HCT116 (cell line): ENCODE measurements at regions not wholly inside any gene's neighbourhood (a gene's known extent, or its start where the extent isn't known, plus 50 kb on each side); places are given as distances from the start of the nearest gene placed in this dataset.

ENCODE experiments used
- ATAC-seq: fragments of 200-7000 bp; cut with Tn5 transposase; 2 replicates; pipeline ENCODE4 v1.9.1; 2020; ENCODE audit warnings: mild to moderate bottlenecking, moderate library complexity
- BruUV-seq: library from RNA; stranded (reverse); fragments of 400-500 nt; replicated peaks from 2 replicates; lab custom pipeline; 2021; lab: Mats Ljungman, UMichigan
- CTCF ChIA-PET: fragments of 300-600 bp; sonication (Branson Sonifier 250); formaldehyde crosslinking; loops from one replicate; lab custom pipeline; 2021; ENCODE audit warnings: antibody characterized with exemption; lab: Charles Lee
- POLR2A ChIA-PET: fragments of 300-600, 350-600 bp; sonication (Branson Sonifier 250); formaldehyde crosslinking; loops from one replicate; lab custom pipeline; 2021; ENCODE audit warnings: antibody characterized with exemption; lab: Charles Lee
- RAD21 ChIA-PET, 2 experiments: fragments of 300-600 bp; sonication (Branson Sonifier 250); formaldehyde crosslinking; loops; one replicate each; lab custom pipeline; 2023; ENCODE audit warnings: low total read pairs in 2 of 2; ENCODE audit not compliant: uncharacterized antibody in 2 of 2, unreplicated experiment in 2 of 2, low non-redundant PET in 1 of 2; lab: Charles Lee
- DNase-seq: peaks from one replicate; pipeline ENCODE4 v3.0.0-alpha.2; 2010; ENCODE audit warnings: low read depth, low spot score
- H2AFZ ChIP-seq: fragments of 200-600 bp; shearing (Covaris generic), sonication (generic); 2 replicates; pipeline ENCODE4 v1.6.1; 2017; ENCODE audit warnings: low read depth, mixed run types, mixed read lengths, antibody characterized with exemption, low read length; ENCODE audit not compliant: poor library complexity, severe bottlenecking
- H3K27ac ChIP-seq: 2 replicates; pipeline ENCODE4 v1.5.1; 2012; ENCODE audit warnings: low read depth, low read length
- H3K27me3 ChIP-seq: fragments of 200-600 bp; sonication (generic); 2 replicates; pipeline ENCODE4 v1.6.1; 2016; ENCODE audit warnings: mixed run types, low read length, mixed read lengths; ENCODE audit not compliant: insufficient read depth
- H3K36me3 ChIP-seq, 2 experiments: fragments of 200-500 bp in 1 of 2; fragments of 200-600 bp in 1 of 2; sonication (Bioruptor generic) in 1 of 2; sonication (generic) in 1 of 2; 2 replicates each; pipeline versions ENCODE4 v1.5.1 to v1.6.1; 2014 to 2016; ENCODE audit warnings: low read length in 2 of 2, inconsistent platforms in 1 of 2, mixed read lengths in 1 of 2, mixed run types in 1 of 2; ENCODE audit not compliant: insufficient read depth in 2 of 2, control insufficient read depth in 1 of 2
- H3K4me1 ChIP-seq, 2 experiments: fragments of 200-600 bp in 1 of 2; sonication (generic) in 1 of 2; 2 replicates each; pipeline versions ENCODE4 v1.5.1 to v1.6.1; 2012 to 2017; ENCODE audit warnings: low read length in 2 of 2, inconsistent platforms in 1 of 2, mild to moderate bottlenecking in 1 of 2, mixed read lengths in 1 of 2, mixed run types in 1 of 2, moderate library complexity in 1 of 2; ENCODE audit not compliant: insufficient read depth in 2 of 2, control insufficient read depth in 1 of 2
- H3K4me2 ChIP-seq: fragments of 200-600 bp; sonication (generic); 2 replicates; pipeline ENCODE4 v1.6.1; 2017; ENCODE audit warnings: mixed run types, low read length, mixed read lengths
- H3K4me3 ChIP-seq, 2 experiments: fragments of 200-600 bp in 1 of 2; sonication (generic) in 1 of 2; replicated peaks in 1 of 2; 2 replicates each; pipeline ENCODE4 v1.5.1; 2011 to 2016; ENCODE audit warnings: low read length in 2 of 2, control low read depth in 1 of 2, low read depth in 1 of 2, mild to moderate bottlenecking in 1 of 2, mixed read lengths in 1 of 2, mixed run types in 1 of 2
- H3K79me2 ChIP-seq: fragments of 200-600 bp; sonication (generic); 2 replicates; pipeline ENCODE4 v1.6.1; 2017; ENCODE audit warnings: mild to moderate bottlenecking, mixed run types, low read length, moderate library complexity, mixed read lengths; ENCODE audit not compliant: insufficient read depth
- H3K9ac ChIP-seq: fragments of 200-600 bp; sonication (generic); 2 replicates; pipeline ENCODE4 v1.6.1; 2016; ENCODE audit warnings: low read length, mixed read lengths
- H3K9me2 ChIP-seq: fragments of 200-600 bp; sonication (generic), shearing (Covaris generic); 2 replicates; pipeline ENCODE4 v1.6.1; 2017; ENCODE audit warnings: mixed run types, mild to moderate bottlenecking, moderate library complexity; ENCODE audit not compliant: insufficient read depth
- H3K9me3 ChIP-seq, 2 experiments: fragments of 200-500 bp in 1 of 2; fragments of 200-600 bp in 1 of 2; sonication (Bioruptor generic) in 1 of 2; sonication (generic) in 1 of 2; 2 replicates each; pipeline ENCODE4 v1.6.1; 2014 to 2017; ENCODE audit warnings: low read length in 2 of 2, mixed read lengths in 2 of 2, inconsistent platforms in 1 of 2, low read depth in 1 of 2, mild to moderate bottlenecking in 1 of 2, mixed run types in 1 of 2, moderate library complexity in 1 of 2; ENCODE audit not compliant: control insufficient read depth in 1 of 2, insufficient read depth in 1 of 2
- H4K20me1 ChIP-seq: fragments of 200-600 bp; sonication (generic), shearing (Covaris generic); 2 replicates; pipeline ENCODE4 v1.6.1; 2017; ENCODE audit warnings: mixed run types, mild to moderate bottlenecking, moderate library complexity; ENCODE audit not compliant: insufficient read depth
- CBX3 ChIP-seq: IDR thresholded peaks from 2 replicates; pipeline ENCODE4 v1.6.1; 2012; ENCODE audit warnings: low read depth
- CEBPB ChIP-seq: IDR thresholded peaks from 2 replicates; pipeline ENCODE4 v1.6.1; 2012; ENCODE audit warnings: low read depth
- EGR1 ChIP-seq: IDR thresholded peaks from 2 replicates; pipeline ENCODE4 v1.6.1; 2012; ENCODE audit warnings: low read depth
- POLR2A ChIP-seq: IDR thresholded peaks from 2 replicates; pipeline ENCODE4 v1.7.0; 2011; ENCODE audit warnings: borderline replicate concordance; ENCODE audit not compliant: insufficient read depth, insufficient read length; ENCODE audit errors: extremely low read depth
- SIN3A ChIP-seq: IDR thresholded peaks from 2 replicates; pipeline ENCODE4 v1.6.1; 2012; ENCODE audit warnings: low read depth
- intact Hi-C: fragments of 100-400 bp; cut with micrococcal nuclease; formaldehyde crosslinking; loops from 2 replicates; pipeline ENCODE4 v1.10.0; 2022
- TF ChIP-seq, protein P1 (sequence below), 3 experiments: fragments of 200-600 bp in 1 of 3; sonication (generic) in 1 of 3; IDR thresholded peaks in 2 of 3; conservative IDR thresholded peaks in 1 of 3; 2 replicates each; pipeline ENCODE4 v1.5.1; 2012 to 2017; ENCODE audit warnings: low read depth in 2 of 3, low read length in 2 of 3, antibody characterized with exemption in 1 of 3, borderline replicate concordance in 1 of 3, control low read depth in 1 of 3, mild to moderate bottlenecking in 1 of 3, mixed read lengths in 1 of 3, mixed run types in 1 of 3, moderate library complexity in 1 of 3; ENCODE audit not compliant: insufficient read depth in 1 of 3

DNA sequence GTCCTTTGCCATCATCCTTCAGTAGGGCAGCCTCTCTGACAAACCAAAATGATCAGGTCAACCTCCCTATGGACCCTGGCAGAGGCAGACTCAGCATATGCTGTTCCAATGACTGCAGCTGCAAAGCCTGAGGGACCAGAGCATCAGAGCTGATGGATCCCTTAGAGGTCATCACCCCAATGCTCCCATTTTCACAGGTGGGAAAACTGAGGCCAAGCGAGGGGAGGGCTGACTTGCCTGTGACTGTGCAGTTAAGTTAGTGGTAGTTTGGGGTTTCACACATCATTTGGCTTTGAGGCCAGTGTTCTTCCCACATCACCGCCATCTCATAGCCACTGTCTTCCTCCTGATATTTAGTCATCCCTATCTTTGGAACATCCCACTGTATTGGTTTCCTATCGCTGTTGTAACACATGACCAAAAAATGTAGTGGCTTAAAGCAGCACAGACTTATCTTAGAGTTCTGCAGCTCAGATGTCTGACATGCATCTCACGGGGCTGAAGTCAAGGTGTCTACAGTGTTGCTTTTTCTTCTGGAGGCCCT, 69.3 kb upstream of the PDZD8 start (continued):
- TF ChIP-seq, protein P1, sequence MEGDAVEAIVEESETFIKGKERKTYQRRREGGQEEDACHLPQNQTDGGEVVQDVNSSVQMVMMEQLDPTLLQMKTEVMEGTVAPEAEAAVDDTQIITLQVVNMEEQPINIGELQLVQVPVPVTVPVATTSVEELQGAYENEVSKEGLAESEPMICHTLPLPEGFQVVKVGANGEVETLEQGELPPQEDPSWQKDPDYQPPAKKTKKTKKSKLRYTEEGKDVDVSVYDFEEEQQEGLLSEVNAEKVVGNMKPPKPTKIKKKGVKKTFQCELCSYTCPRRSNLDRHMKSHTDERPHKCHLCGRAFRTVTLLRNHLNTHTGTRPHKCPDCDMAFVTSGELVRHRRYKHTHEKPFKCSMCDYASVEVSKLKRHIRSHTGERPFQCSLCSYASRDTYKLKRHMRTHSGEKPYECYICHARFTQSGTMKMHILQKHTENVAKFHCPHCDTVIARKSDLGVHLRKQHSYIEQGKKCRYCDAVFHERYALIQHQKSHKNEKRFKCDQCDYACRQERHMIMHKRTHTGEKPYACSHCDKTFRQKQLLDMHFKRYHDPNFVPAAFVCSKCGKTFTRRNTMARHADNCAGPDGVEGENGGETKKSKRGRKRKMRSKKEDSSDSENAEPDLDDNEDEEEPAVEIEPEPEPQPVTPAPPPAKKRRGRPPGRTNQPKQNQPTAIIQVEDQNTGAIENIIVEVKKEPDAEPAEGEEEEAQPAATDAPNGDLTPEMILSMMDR (IDR thresholded peaks at IDR 0.05 in 2 of 3, conservative IDR thresholded peaks at IDR 0.05 in 1 of 3; ENCODE audit: borderline replicate concordance in 1 of 3, insufficient read depth in 1 of 3, low read depth in 2 of 3, low read length in 2 of 3) = no peak
- TF ChIP-seq CEBPB (no peak), EGR1 (no peak), POLR2A (no peak), SIN3A (no peak)

GRCh38 chr10:117443686-117444041, 68.4 kb upstream of the PDZD8 start:
- peak overlapping the region; percentile 89 for H2AFZ ChIP-seq
- no peaks in the 10 kb centered on the region for H3K9me2 ChIP-seq
- H3K9ac ChIP-seq = no peak overlapping the region
- POLR2A ChIA-PET = no interaction called here
- no peaks in the 10 kb centered on the region for H3K79me2 ChIP-seq
- H3K27me3 ChIP-seq = no peaks in the 10 kb centered on the region; the same call in 1 of the 2 replicates
- RAD21 ChIA-PET = no interaction called here
- peaks cover 2 to 19% of the 10 kb centered on the region in 2 experiments; a peak in 2 of 4 replicates for H3K4me1 ChIP-seq
- TF ChIP-seq, protein P1 (IDR thresholded peaks at IDR 0.05 in 2 of 3, conservative IDR thresholded peaks at IDR 0.05 in 1 of 3; ENCODE audit: borderline replicate concordance in 1 of 3, insufficient read depth in 1 of 3, low read depth in 2 of 3, low read length in 2 of 3) = peak in 2 of 3 experiments; percentile 21 to 26; a peak in 2 of 6 replicates
- no peak for TF ChIP-seq CBX3
- ATAC-seq (no peak), DNase-seq (no peak)
- no peak overlapping the region for H3K27ac ChIP-seq
- H3K36me3 ChIP-seq = no peaks in the 10 kb centered on the region
- H3K4me2 ChIP-seq = peak overlapping the region; percentile 59
- CTCF ChIA-PET = no interaction called here
- intact Hi-C loops = loop anchor here (1.0 kb wide), 2 partner anchors 35 to 798 kb away; no protein-coding TSS in a partner anchor
- H4K20me1 ChIP-seq = no peaks in the 10 kb centered on the region
- H3K9me3 ChIP-seq = no peaks in the 10 kb centered on the region
- no TSS peak for BruUV-seq
- H3K4me3 ChIP-seq = no peak overlapping the region
